RWPE2 (cell line): ENCODE measurements at regions not wholly inside any gene's neighbourhood (a gene's known extent, or its start where the extent isn't known, plus 50 kb on each side); places are given as distances from the start of the nearest gene placed in this dataset.

Source experiments
- ATAC-seq: fragments of 200-7000 bp; cut with Tn5 transposase; 3 replicates; pipeline ENCODE4 v1.9.1; 2021; ENCODE audit warnings: low read depth
- DNase-seq: peaks from one replicate; pipeline ENCODE4 v3.0.0-alpha.2; 2020; ENCODE audit warnings: low spot score
- H3K27ac ChIP-seq: fragments of 450-650 bp; 2 replicates; pipeline ENCODE4 v1.5.1; 2017; ENCODE audit warnings: mild to moderate bottlenecking; ENCODE audit not compliant: poor library complexity, severe bottlenecking
- H3K27me3 ChIP-seq: fragments of 250-450 bp; sonication (Bioruptor Pico); 2 replicates; pipeline ENCODE4 v1.5.1; 2021; ENCODE audit warnings: mild to moderate bottlenecking, moderate library complexity; ENCODE audit not compliant: insufficient read depth, poor library complexity, severe bottlenecking
- H3K36me3 ChIP-seq: fragments of 250-450 bp; sonication (Bioruptor Pico); 2 replicates; pipeline ENCODE4 v1.5.1; 2020; ENCODE audit warnings: low read depth, mild to moderate bottlenecking, moderate library complexity
- H3K4me1 ChIP-seq: fragments of 250-450 bp; sonication (Bioruptor Pico); 2 replicates; pipeline ENCODE4 v1.5.1; 2021; ENCODE audit warnings: mild to moderate bottlenecking, moderate library complexity; ENCODE audit not compliant: insufficient read depth, poor library complexity, severe bottlenecking
- H3K4me3 ChIP-seq: fragments of 250-450 bp; sonication (Bioruptor Pico); 2 replicates; pipeline ENCODE4 v1.5.1; 2021; ENCODE audit warnings: mild to moderate bottlenecking, moderate library complexity; ENCODE audit not compliant: severe bottlenecking
- H3K9me3 ChIP-seq: fragments of 250-450 bp; sonication (Bioruptor Pico); 2 replicates; pipeline ENCODE4 v1.5.1; 2021; ENCODE audit warnings: mild to moderate bottlenecking, moderate library complexity; ENCODE audit not compliant: severe bottlenecking
- CTCF ChIP-seq: fragments of 450-650 bp; IDR thresholded peaks from one replicate; pipeline ENCODE4 v1.5.1; 2017; ENCODE audit warnings: mild to moderate bottlenecking, moderate library complexity; ENCODE audit not compliant: poor library complexity, severe bottlenecking

DNA sequence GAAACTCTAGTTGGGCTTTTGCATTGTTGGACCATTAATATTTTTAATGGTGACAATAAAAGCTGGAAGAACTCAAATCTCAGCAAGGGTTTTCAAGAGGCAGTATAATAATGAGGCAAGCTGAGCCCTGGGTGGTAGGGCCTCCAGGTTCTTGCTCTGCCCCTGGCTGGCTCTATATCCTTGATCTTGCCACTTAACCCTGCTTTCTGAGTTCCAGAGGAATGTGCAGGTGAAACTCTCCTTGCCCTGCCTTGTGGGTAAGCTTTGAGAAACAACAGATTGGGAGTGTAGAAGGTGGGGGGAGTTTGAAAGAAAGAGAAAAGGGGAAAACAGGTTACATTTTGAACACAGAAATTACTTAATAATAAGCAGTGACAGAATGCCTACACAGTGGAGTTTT is 103.3 kb upstream of the MAP4K3 start:
- Histone ChIP-seq H3K27me3 (no peaks in the 10 kb centered on the region), H3K4me1 (no peaks in the 10 kb centered on the region), H3K4me3 (no peak overlapping the region), H3K27ac (no peak overlapping the region), H3K36me3 (no peaks in the 10 kb centered on the region), H3K9me3 (no peaks in the 10 kb centered on the region)
- DNase-seq (no peak), ATAC-seq (no peak)
- TF ChIP-seq CTCF: no peak

- ATAC-seq: no peak
Observed at GRCh38 chr2:39541011-39541930, 104.2 kb upstream of the MAP4K3 start.

DNA sequence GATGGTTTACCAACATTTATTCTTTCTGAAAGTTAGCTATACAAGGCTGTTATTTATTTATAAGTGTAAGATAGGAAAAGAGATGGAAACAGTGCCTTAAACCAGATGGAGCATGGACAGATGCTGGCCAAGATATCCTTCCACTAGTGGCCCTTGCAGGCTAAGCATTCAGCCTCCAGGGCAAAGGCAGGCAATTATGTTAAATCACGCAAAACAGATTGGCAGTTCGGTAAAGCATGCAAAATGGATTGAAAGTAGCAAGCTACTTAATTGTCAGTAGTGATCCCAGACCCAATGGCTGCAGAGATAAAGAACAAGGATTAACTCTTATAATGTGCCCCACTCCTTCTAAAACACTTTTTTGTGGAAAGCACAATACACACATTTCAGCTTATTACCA is 105.4 kb upstream of the MAP4K3 start:
- Histone ChIP-seq H3K36me3 (no peaks in the 10 kb centered on the region), H3K9me3 (no peaks in the 10 kb centered on the region), H3K4me1 (peaks cover 19% of the 10 kb centered on the region), H3K27me3 (no peaks in the 10 kb centered on the region), H3K4me3 (no peak overlapping the region), H3K27ac (no peak overlapping the region)
- no peak for ATAC-seq
- no peak for DNase-seq
- no peak for TF ChIP-seq CTCF

More at GRCh38 chr2:39541011-39541930, 104.2 kb upstream of the MAP4K3 start:
- Histone ChIP-seq H3K9me3 (no peaks in the 10 kb centered on the region), H3K4me3 (no peak overlapping the region), H3K27ac (no peak overlapping the region), H3K4me1 (peaks cover 6% of the 10 kb centered on the region), H3K27me3 (no peaks in the 10 kb centered on the region), H3K36me3 (no peaks in the 10 kb centered on the region)
- DNase-seq: no peak
- TF ChIP-seq CTCF: no peak

DNA sequence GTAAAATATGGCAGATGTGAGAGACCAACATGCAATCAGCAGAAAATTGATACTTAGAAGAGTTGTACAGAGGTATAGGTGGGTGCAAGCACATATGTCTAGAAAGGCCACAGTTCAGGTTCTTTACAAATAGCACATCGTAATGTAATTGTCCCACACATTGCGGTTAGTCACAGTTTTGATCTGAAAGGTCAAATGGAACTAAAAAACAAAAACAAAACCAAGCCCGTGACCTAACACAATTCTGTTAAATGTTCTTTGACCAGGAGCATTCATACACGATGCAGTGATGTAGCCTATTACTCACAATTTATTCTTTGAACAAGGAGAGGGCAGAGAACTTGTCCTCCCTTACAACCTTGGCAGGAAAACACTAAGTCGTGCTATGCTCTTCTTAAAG is 108.9 kb upstream of the MAP4K3 start:
- Histone ChIP-seq H3K4me1 (peaks cover 36% of the 10 kb centered on the region), H3K27ac (peak overlapping the region; percentile 96), H3K27me3 (no peaks in the 10 kb centered on the region), H3K36me3 (no peaks in the 10 kb centered on the region), H3K9me3 (no peaks in the 10 kb centered on the region), H3K4me3 (no peak overlapping the region)
- ATAC-seq: no peak
- no peak for DNase-seq
- TF ChIP-seq CTCF: no peak

DNA sequence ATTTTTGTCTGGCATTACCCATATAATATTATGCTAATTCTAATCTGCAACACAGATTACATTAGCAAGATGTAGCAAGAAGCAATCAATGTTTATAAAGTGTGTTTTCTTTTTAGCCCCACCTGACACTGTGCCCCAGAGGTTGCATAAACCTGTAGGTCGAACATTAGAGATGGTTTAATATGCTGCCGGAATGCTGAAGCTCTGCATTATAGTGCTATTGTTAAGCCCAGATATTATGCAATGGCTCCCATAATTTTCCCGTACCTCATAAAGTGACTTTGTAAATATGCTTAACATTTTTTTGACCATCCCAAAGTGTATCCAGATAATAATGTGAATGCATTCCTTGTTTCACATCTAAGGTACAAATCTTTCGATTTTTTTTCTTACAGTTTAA is 109.3 kb upstream of the MAP4K3 start:
- DNase-seq (no peak), ATAC-seq (peak; percentile 11; the same call in 1 of the 3 replicates)
- Histone ChIP-seq H3K36me3 (no peaks in the 10 kb centered on the region), H3K9me3 (no peaks in the 10 kb centered on the region), H3K4me3 (no peak overlapping the region), H3K4me1 (peaks cover 40% of the 10 kb centered on the region), H3K27me3 (no peaks in the 10 kb centered on the region), H3K27ac (peak overlapping the region; percentile 96)
- no peak for TF ChIP-seq CTCF
